Esophagus muscularis mucosa (tissue), 4 donors: ENCODE measurements at regions not wholly inside any gene's neighbourhood (a gene's known extent, or its start where the extent isn't known, plus 50 kb on each side); places are given as distances from the start of the nearest gene placed in this dataset.

ENCODE experiments used
- CTCF ChIP-seq, 3 experiments: fragments of 200-600 bp in 2 of 3; fragments of 450-650 bp in 1 of 3; sonication (generic) in 2 of 3; IDR thresholded peaks; one replicate each; pipeline ENCODE4 v1.5.1; 2017 to 2019; ENCODE audit warnings: antibody characterized with exemption in 3 of 3, mild to moderate bottlenecking in 2 of 3, moderate library complexity in 1 of 3
- EP300 ChIP-seq: sonication (generic); formaldehyde crosslinking; IDR thresholded peaks from one replicate; pipeline ENCODE4 v1.6.1; 2017; ENCODE audit warnings: antibody characterized with exemption
- POLR2A ChIP-seq: fragments of 450-650 bp; IDR thresholded peaks from one replicate; pipeline ENCODE4 v1.6.1; 2017; ENCODE audit warnings: antibody characterized with exemption, moderate library complexity, mild to moderate bottlenecking, low read depth

GRCh38 chr13:40351537-40352379, 314.7 kb downstream of the FOXO1 start:
- TF ChIP-seq CTCF (IDR thresholded peaks at IDR 0.05): no peak
- TF ChIP-seq POLR2A: no peak
- TF ChIP-seq EP300: no peak
